Colonic mucosa (tissue), 4 donors: ENCODE measurements at regions not wholly inside any gene's neighbourhood (a gene's known extent, or its start where the extent isn't known, plus 50 kb on each side); places are given as distances from the start of the nearest gene placed in this dataset.

Experiments used
- DNase-seq: peaks from one replicate; pipeline ENCODE4 v3.0.0-alpha.2; 2020
- H3K27ac ChIP-seq: fragments of 200-600 bp; one replicate; pipeline ENCODE4 v1.8.0; 2021
- H3K27me3 ChIP-seq: fragments of 200-600 bp; one replicate; pipeline ENCODE4 v1.8.0; 2021
- H3K36me3 ChIP-seq: fragments of 200-600 bp; one replicate; pipeline ENCODE4 v1.8.0; 2021
- H3K4me1 ChIP-seq: fragments of 200-600 bp; one replicate; pipeline ENCODE4 v1.8.0; 2021; ENCODE audit warnings: mild to moderate bottlenecking
- H3K4me3 ChIP-seq: fragments of 200-600 bp; one replicate; pipeline ENCODE4 v1.8.0; 2021
- H3K9ac ChIP-seq, 2 donors: one replicate each; pipeline ENCODE4 v1.7.0; 2013; ENCODE audit warnings: control low read depth in 2 of 2, low read depth in 2 of 2, low read length in 2 of 2
- H3K9me3 ChIP-seq: fragments of 200-600 bp; one replicate; pipeline ENCODE4 v1.8.0; 2021
- CTCF ChIP-seq: fragments of 200-600 bp; IDR thresholded peaks from one replicate; pipeline ENCODE4 v1.8.0; 2022; ENCODE audit warnings: antibody characterized with exemption, mild to moderate bottlenecking
- intact Hi-C: fragments of 100-400 bp; cut with DNase I; formaldehyde crosslinking; loops from one replicate; pipeline ENCODE4 v1.14.1; 2022
- donor health status: healthy.
- donor health status: DM: no; HTN: no; CAD: no.
- donor health status: DM: no; HTN: no; CAD: no.

GRCh38 chr5:51821697-51822096, 438.4 kb downstream of the ISL1 start:
- Histone ChIP-seq H3K4me1 (no peaks in the 10 kb centered on the region), H3K9ac (no peak overlapping the region), H3K27me3 (no peaks in the 10 kb centered on the region), H3K9me3 (no peaks in the 10 kb centered on the region), H3K4me3 (no peak overlapping the region), H3K36me3 (no peaks in the 10 kb centered on the region), H3K27ac (no peak overlapping the region)
- intact Hi-C loops = no loop called here
- no peak for TF ChIP-seq CTCF
- DNase-seq = no peak

- TF ChIP-seq CTCF = no peak
- H3K4me3 ChIP-seq = no peak overlapping the region
Observed at GRCh38 chr5:51829230-51829629, 446.0 kb downstream of the ISL1 start.

GRCh38 chr5:51829691-51830090, 446.4 kb downstream of the ISL1 start:
- no peak overlapping the region for H3K4me3 ChIP-seq

More at GRCh38 chr5:51829230-51829629, 446.0 kb downstream of the ISL1 start:
- Histone ChIP-seq H3K36me3 (no peaks in the 10 kb centered on the region), H3K9ac (no peak overlapping the region), H3K27me3 (no peaks in the 10 kb centered on the region), H3K9me3 (no peaks in the 10 kb centered on the region), H3K27ac (no peak overlapping the region), H3K4me1 (no peaks in the 10 kb centered on the region)
- DNase-seq = no peak
- intact Hi-C loops = no loop called here

GRCh38 chr5:51832934-51833470, 449.8 kb downstream of the ISL1 start:
- TF ChIP-seq CTCF = no peak
- H3K36me3 ChIP-seq = no peaks in the 10 kb centered on the region
- no peaks in the 10 kb centered on the region for H3K4me1 ChIP-seq
- no peaks in the 10 kb centered on the region for H3K27me3 ChIP-seq
- no peak overlapping the region for H3K4me3 ChIP-seq
- no peak overlapping the region for H3K9ac ChIP-seq
- H3K9me3 ChIP-seq = no peaks in the 10 kb centered on the region
- no peak overlapping the region for H3K27ac ChIP-seq
- DNase-seq = no peak
- intact Hi-C loops = no loop called here

More at GRCh38 chr5:51829691-51830090, 446.4 kb downstream of the ISL1 start:
- no peaks in the 10 kb centered on the region for H3K9me3 ChIP-seq
- intact Hi-C loops = no loop called here
- no peaks in the 10 kb centered on the region for H3K4me1 ChIP-seq
- H3K27me3 ChIP-seq = no peaks in the 10 kb centered on the region
- DNase-seq = no peak
- no peak overlapping the region for H3K9ac ChIP-seq
- no peaks in the 10 kb centered on the region for H3K36me3 ChIP-seq
- no peak overlapping the region for H3K27ac ChIP-seq
- no peak for TF ChIP-seq CTCF

GRCh38 chr5:51838459-51838858, 455.2 kb downstream of the ISL1 start:
- Histone ChIP-seq H3K9ac (no peak overlapping the region), H3K27me3 (no peaks in the 10 kb centered on the region), H3K9me3 (no peaks in the 10 kb centered on the region), H3K4me1 (no peaks in the 10 kb centered on the region), H3K4me3 (no peak overlapping the region), H3K27ac (no peak overlapping the region), H3K36me3 (no peaks in the 10 kb centered on the region)
- TF ChIP-seq CTCF = no peak
- intact Hi-C loops = no loop called here
- no peak for DNase-seq
